ENCODE measurements at regions not wholly inside any gene's neighbourhood (a gene's known extent, or its start where the extent isn't known, plus 50 kb on each side); places are given as distances from the start of the nearest gene placed in this dataset.

DNA sequence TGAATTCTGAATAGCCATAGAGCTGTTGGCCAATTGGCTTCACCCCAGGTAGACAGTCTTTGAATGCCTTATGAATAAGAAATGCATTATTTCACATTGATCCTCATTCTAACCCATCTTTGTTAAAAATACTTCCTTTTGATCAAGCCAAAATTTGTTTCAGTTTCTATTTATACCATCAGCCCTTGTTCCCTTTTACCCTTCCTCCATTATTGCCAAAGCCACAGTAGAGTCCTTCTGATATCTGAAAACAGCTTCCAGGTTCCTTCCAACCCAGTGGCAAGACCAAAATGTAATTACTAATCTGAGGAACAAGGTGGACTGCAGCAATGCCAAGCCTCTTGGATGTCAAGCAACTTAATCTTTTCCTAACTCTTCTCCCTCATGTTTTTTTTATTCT, 458.8 kb downstream of the BUD13 start:
- no peak for DNase-seq (ENCODE audit: low read depth)
- TF ChIP-seq, protein P1, sequence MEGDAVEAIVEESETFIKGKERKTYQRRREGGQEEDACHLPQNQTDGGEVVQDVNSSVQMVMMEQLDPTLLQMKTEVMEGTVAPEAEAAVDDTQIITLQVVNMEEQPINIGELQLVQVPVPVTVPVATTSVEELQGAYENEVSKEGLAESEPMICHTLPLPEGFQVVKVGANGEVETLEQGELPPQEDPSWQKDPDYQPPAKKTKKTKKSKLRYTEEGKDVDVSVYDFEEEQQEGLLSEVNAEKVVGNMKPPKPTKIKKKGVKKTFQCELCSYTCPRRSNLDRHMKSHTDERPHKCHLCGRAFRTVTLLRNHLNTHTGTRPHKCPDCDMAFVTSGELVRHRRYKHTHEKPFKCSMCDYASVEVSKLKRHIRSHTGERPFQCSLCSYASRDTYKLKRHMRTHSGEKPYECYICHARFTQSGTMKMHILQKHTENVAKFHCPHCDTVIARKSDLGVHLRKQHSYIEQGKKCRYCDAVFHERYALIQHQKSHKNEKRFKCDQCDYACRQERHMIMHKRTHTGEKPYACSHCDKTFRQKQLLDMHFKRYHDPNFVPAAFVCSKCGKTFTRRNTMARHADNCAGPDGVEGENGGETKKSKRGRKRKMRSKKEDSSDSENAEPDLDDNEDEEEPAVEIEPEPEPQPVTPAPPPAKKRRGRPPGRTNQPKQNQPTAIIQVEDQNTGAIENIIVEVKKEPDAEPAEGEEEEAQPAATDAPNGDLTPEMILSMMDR (conservative IDR thresholded peaks at IDR 0.05; ENCODE audit: low read depth, low read length), result no peak
- no peak overlapping the region for H3K4me3 ChIP-seq (ENCODE audit: low read length)

DNA sequence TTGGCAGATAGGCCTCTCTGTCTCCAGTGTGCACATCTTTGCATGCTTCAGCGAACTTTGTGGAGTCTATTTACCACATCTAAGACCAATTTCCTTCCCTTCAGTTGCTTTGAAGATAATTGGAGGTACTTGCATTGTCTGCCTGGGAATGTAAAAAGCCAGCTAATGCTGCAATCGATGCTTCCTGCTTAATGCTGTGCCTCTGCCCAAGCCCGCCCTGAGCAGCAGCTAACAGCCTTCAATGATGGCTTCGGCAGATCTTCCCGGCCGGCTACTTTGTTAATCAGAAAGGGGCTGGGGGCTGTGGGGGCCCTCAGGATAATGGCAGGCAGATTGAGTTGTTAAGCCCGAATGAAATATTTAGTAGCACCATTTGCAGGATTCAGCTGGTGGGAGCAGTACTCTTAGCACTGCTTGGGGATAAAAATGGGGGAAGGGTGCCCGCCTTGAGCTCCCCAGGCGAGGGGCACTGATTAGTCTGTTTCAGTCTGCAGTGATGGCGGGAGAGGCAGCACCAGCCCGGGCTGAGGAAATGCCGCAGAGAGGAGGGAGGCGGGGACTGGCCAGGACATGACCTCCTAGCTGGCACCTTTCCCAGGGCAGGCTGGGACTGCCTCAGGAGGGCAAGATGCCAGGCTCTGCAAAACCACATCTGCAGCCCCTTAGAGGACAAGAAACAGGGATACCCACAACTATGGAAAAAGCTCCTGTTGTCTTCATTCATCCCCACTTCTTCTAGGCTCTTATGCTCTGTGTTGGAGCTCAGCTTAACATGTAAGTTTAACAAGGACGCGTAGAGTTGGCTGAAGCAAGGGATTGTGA, 460.0 kb downstream of the BUD13 start:
- TF ChIP-seq, protein P1 (conservative IDR thresholded peaks at IDR 0.05; ENCODE audit: low read depth, low read length), result no peak
- DNase-seq (ENCODE audit: low read depth), result peak; percentile 48
- H3K4me3 ChIP-seq (ENCODE audit: low read length), result peak overlapping the region; percentile 12

DNA sequence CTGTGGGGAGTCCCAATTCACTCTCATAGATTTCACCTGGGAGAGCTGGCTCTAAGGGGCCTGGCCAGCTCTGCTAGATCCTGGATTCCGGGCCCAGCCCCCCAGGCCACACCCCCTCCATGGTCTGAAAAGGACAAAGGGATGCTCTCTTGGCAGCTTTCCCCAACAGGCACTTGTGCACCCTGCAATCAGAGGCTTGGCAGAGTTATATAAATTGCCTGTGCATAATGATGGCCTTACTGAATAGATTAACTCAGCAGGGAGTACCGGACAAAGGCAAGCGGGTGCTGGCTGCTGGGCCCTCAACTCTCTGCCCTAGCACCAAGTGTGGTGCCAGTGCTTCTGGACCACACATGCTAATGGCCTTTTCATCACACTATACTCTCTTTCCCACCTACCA, 461.6 kb downstream of the BUD13 start:
- DNase-seq (ENCODE audit: low read depth), result no peak
- TF ChIP-seq, protein P1 (conservative IDR thresholded peaks at IDR 0.05; ENCODE audit: low read depth, low read length), result no peak
- no peak overlapping the region for H3K4me3 ChIP-seq (ENCODE audit: low read length)

DNA sequence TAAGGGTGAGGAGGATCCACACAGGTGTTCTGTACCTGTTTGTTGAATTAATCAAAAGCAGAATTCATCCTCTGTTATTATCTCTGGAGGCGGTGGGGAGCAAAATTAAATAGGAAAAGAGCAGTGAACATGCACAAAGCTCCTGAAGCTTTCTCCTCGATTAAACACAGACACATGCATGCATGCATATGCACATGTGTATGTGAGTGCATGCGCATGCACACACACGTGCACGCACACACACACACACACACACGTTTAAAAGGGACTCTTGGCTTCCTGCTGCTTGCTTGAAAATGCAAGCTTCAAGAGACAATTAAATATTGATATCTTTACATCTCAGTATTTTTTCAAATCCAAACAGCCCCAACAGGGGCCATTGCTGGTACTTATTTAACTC, 462.1 kb downstream of the BUD13 start:
- H3K4me3 ChIP-seq (ENCODE audit: low read length), result no peak overlapping the region
- DNase-seq (ENCODE audit: low read depth), result no peak
- TF ChIP-seq, protein P1 (conservative IDR thresholded peaks at IDR 0.05; ENCODE audit: low read depth, low read length), result no peak

DNA sequence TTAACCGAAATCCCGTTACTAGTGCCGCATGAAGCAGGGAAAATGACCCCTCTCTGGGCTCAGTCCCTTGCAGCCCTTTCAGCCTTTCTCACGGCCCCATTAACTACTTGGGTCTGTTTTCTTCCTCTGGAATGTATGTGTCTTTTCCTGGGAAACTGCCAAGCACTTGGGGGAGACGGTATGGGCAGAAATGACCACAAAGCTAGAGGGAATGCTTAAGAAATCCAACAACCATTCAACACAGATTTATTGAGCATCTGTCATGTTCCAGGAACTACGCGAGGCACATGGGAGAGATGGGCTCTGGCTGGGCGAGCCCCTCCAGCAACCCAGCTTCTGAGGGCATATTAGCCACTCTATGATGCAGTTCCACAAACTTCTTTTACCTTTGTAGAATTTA, 462.6 kb downstream of the BUD13 start:
- no peak overlapping the region for H3K4me3 ChIP-seq (ENCODE audit: low read length)
- TF ChIP-seq, protein P1 (conservative IDR thresholded peaks at IDR 0.05; ENCODE audit: low read depth, low read length), result no peak
- DNase-seq (ENCODE audit: low read depth), result peak; percentile 12

DNA sequence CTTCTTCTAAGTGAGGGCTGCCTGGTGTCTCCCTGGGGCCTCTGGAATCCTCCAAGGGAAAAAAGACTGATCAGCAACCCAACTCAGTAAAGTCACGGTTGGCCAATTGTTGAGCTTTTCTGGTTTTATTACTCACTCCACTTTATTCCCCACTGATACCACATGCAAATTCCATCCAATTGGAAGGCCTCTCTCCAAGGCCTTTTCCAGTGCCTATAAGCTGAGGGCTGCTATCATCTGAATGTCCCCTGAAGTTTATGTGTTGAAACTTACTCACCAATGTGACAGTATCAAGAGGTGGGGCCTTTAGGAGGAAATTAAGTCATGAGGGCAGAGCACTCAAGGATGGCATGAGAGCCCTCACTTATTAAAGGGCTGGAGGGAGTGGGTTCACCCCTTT, 463.3 kb downstream of the BUD13 start:
- TF ChIP-seq, protein P1 (conservative IDR thresholded peaks at IDR 0.05; ENCODE audit: low read depth, low read length), result no peak
- no peak overlapping the region for H3K4me3 ChIP-seq (ENCODE audit: low read length)
- no peak for DNase-seq (ENCODE audit: low read depth)

DNA sequence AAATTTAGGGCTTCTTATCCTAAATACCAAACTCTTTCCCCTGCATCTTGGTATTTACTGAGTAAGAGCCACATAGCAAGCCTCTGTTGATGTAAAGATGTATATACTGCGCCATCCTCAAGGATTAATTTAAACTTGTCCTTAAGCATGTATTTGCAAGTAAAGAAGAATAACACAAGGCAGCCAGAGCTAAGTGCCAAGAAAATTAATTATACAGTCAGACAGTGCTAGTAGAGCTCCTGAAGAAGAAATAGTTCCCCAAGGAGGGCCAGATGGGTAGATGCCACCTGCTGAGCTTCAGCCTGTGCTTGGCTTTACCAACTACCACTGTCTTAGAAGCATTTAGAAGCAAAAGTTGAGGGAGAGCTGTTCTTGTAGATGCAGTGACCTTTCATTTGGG, 470.0 kb downstream of the BUD13 start:
- H3K4me3 ChIP-seq (ENCODE audit: low read length), result no peak overlapping the region
- TF ChIP-seq, protein P1 (conservative IDR thresholded peaks at IDR 0.05; ENCODE audit: low read depth, low read length), result no peak
- no peak for DNase-seq (ENCODE audit: low read depth)

All from retinal pigment epithelial cell (primary cell).